GM12878 (cell line): ENCODE measurements at regions not wholly inside any gene's neighbourhood (a gene's known extent, or its start where the extent isn't known, plus 50 kb on each side); places are given as distances from the start of the nearest gene placed in this dataset.

Experiments
- ATAC-seq: fragments of 200-7000 bp; cut with Tn5 transposase; 3 replicates; pipeline ENCODE4 v1.9.1; 2020; ENCODE audit warnings: mild to moderate bottlenecking, moderate library complexity
- BruUV-seq: library from RNA; stranded (reverse); fragments of 400-500 nt; replicated peaks from 2 replicates; lab custom pipeline; 2021; lab: Mats Ljungman, UMichigan
- CTCF ChIA-PET: fragments of 300-600 bp; sonication (Branson Sonifier 250); formaldehyde crosslinking; extraction: SDS; loops from one replicate; lab custom pipeline; 2021; ENCODE audit warnings: inconsistent platforms; lab: Yijun Ruan, JAX
- POLR2A ChIA-PET: fragments of 350-600 bp; formaldehyde crosslinking; extraction: SDS; loops from one replicate; lab custom pipeline; 2021; ENCODE audit warnings: inconsistent platforms; lab: Charles Lee
- RAD21 ChIA-PET: fragments of 300-600 bp; sonication (Branson Sonifier 250); formaldehyde crosslinking; loops from one replicate; lab custom pipeline; 2023; ENCODE audit warnings: antibody characterized with exemption; ENCODE audit not compliant: unreplicated experiment; lab: Charles Lee
- SMC1A ChIA-PET: fragments of 300-600 bp; sonication (Branson Sonifier 250); formaldehyde crosslinking; loops from one replicate; lab custom pipeline; 2023; ENCODE audit not compliant: unreplicated experiment, uncharacterized antibody; lab: Charles Lee
- DNase-seq: peaks from one replicate; pipeline ENCODE4 v3.0.0-alpha.2; 2011; ENCODE audit warnings: low read depth, low spot score
- FAIRE-seq: peaks from 3 replicates; lab custom pipeline; 2011; peaks lifted over from hg19 to GRCh38; lab: Jason Lieb, UNC
- H2AFZ ChIP-seq: 2 replicates; pipeline ENCODE4 v1.6.0; 2011; ENCODE audit warnings: low read depth, low read length, control low read depth; ENCODE audit not compliant: control insufficient read depth
- H3K27ac ChIP-seq: 2 replicates; pipeline ENCODE4 v1.5.1; 2011; ENCODE audit warnings: control low read depth; ENCODE audit not compliant: control insufficient read depth, insufficient read depth
- H3K27me3 ChIP-seq, 2 experiments: replicated peaks in 1 of 2; 2 replicates each; pipeline versions ENCODE4 v1.6.0 to v1.6.1; 2011; ENCODE audit warnings: low read length in 1 of 2; ENCODE audit not compliant: control insufficient read depth in 2 of 2, insufficient read depth in 2 of 2
- H3K36me3 ChIP-seq, 2 experiments: 2 replicates each; pipeline ENCODE4 v1.5.1; 2011; ENCODE audit warnings: low read length in 1 of 2; ENCODE audit not compliant: control insufficient read depth in 2 of 2, insufficient read depth in 2 of 2
- H3K4me1 ChIP-seq: 2 replicates; pipeline ENCODE4 v1.6.1; 2011; ENCODE audit warnings: mild to moderate bottlenecking, low read length, moderate library complexity, mixed read lengths; ENCODE audit not compliant: control insufficient read depth, insufficient read depth
- H3K4me2 ChIP-seq: 2 replicates; pipeline ENCODE4 v1.6.0; 2011; ENCODE audit warnings: control low read depth; ENCODE audit not compliant: control insufficient read depth, insufficient read depth
- H3K4me3 ChIP-seq: fragments of 200-600 bp; sonication (generic); 2 replicates; pipeline ENCODE4 v1.5.1; 2016
- H3K79me2 ChIP-seq: 2 replicates; pipeline ENCODE4 v1.6.0; 2011; ENCODE audit warnings: low read length; ENCODE audit not compliant: control insufficient read depth, insufficient read depth
- H3K9ac ChIP-seq: 2 replicates; pipeline ENCODE4 v1.8.0; 2011; ENCODE audit warnings: low read length, control low read depth, mixed read lengths; ENCODE audit not compliant: control insufficient read depth, insufficient read depth
- H3K9me3 ChIP-seq: replicated peaks from 3 replicates; pipeline ENCODE4 v1.5.1; 2011; ENCODE audit warnings: mild to moderate bottlenecking, low read length; ENCODE audit not compliant: control insufficient read depth, insufficient read depth
- H4K20me1 ChIP-seq: 2 replicates; pipeline ENCODE4 v1.6.0; 2011; ENCODE audit not compliant: control insufficient read depth, insufficient read depth
- ATF7 ChIP-seq: fragments of 450-650 bp; IDR thresholded peaks from 2 replicates; pipeline ENCODE4 v1.6.1; 2016; ENCODE audit warnings: low read depth, mild to moderate bottlenecking
- E2F8 ChIP-seq: fragments of 450-650 bp; IDR thresholded peaks from 2 replicates; pipeline ENCODE4 v1.6.1; 2018; ENCODE audit warnings: mild to moderate bottlenecking, low read depth, moderate library complexity; ENCODE audit not compliant: partially characterized antibody
- MTA2 ChIP-seq: fragments of 450-650 bp; IDR thresholded peaks from 2 replicates; pipeline ENCODE4 v1.6.1; 2016; ENCODE audit warnings: low read depth, mild to moderate bottlenecking, moderate library complexity
- SPI1 ChIP-seq: IDR thresholded peaks from 2 replicates; pipeline ENCODE4 v1.6.1; 2011; ENCODE audit warnings: low read depth, mild to moderate bottlenecking, low read length, moderate library complexity, borderline replicate concordance; ENCODE audit not compliant: insufficient read depth
- SREBF1 ChIP-seq: IDR thresholded peaks from 2 replicates; pipeline ENCODE4 v1.6.1; 2012; ENCODE audit warnings: mild to moderate bottlenecking, low read length
- STAT1 ChIP-seq: fragments of 450-650 bp; conservative IDR thresholded peaks from 2 replicates; pipeline ENCODE4 v1.6.1; 2014; ENCODE audit warnings: antibody characterized with exemption, mild to moderate bottlenecking
- SUPT20H ChIP-seq: IDR thresholded peaks from 2 replicates; pipeline ENCODE4 v1.6.1; 2011; ENCODE audit warnings: low read depth, mild to moderate bottlenecking, low read length, moderate library complexity, borderline replicate concordance; ENCODE audit not compliant: control insufficient read depth
- SUZ12 ChIP-seq: fragments of 200-600 bp; sonication (generic); IDR thresholded peaks from one replicate; pipeline ENCODE4 v1.6.1; 2018; ENCODE audit warnings: antibody characterized with exemption, mild to moderate bottlenecking; ENCODE audit not compliant: unreplicated experiment
- ZBTB40 ChIP-seq: fragments of 450-650 bp; IDR thresholded peaks from 2 replicates; pipeline ENCODE4 v1.6.1; 2016; ENCODE audit warnings: mild to moderate bottlenecking, moderate library complexity, borderline replicate concordance
- WGBS: methylation state at CpG from one replicate; pipeline ENCODE4 v1.1.6; 2016; ENCODE audit warnings: low lambda C conversion rate; ENCODE audit not compliant: insufficient replicate concordance, insufficient coverage; ENCODE audit errors: missing lambda C conversion rate; 5-methylcytosine and 5-hydroxymethylcytosine counted together
- in situ Hi-C: fragments of 300-500 bp; cut with MboI; formaldehyde crosslinking; loops from 9 replicates; pipeline ENCODE4 v1.14.3; 2018; ENCODE audit warnings: mixed read lengths
- intact Hi-C: fragments of 100-400 bp; cut with micrococcal nuclease; formaldehyde crosslinking; loops from one replicate; pipeline ENCODE4 v1.14.2; 2022; ENCODE audit not compliant: unreplicated experiment
- TF ChIP-seq, protein P1 (sequence below): IDR thresholded peaks from 2 replicates; pipeline ENCODE4 v1.6.1; 2012; ENCODE audit warnings: improper control_type of control experiment, low read depth, low read length; ENCODE audit not compliant: insufficient replicate concordance

- H3K9ac ChIP-seq, result no peak overlapping the region
- no peak overlapping the region for H2AFZ ChIP-seq
- peaks cover 8% of the 10 kb centered on the region for H3K4me1 ChIP-seq
- FAIRE-seq (no peak), DNase-seq (no peak), ATAC-seq (no peak)
- no peak overlapping the region for H3K4me3 ChIP-seq
- no TSS peak for BruUV-seq
- ChIA-PET RAD21 (no interaction called here), POLR2A (no interaction called here), CTCF (interaction anchor here (0.6 to 1.4 kb wide), 2 partner anchors 9 to 304 kb away, joined by 3 read pairs; no protein-coding TSS in a partner anchor), SMC1A (interaction anchor here (1.3 kb wide), 1 partner anchor 35 kb away, joined by 3 read pairs; no protein-coding TSS in a partner anchor)
- H3K27me3 ChIP-seq, result no peaks in the 10 kb centered on the region
- intact Hi-C loops (loop anchor here (10.0 kb wide), 2 partner anchors 105 to 285 kb away; no protein-coding TSS in a partner anchor), in situ Hi-C loops (loop anchor here (10.0 kb wide), 1 partner anchor 445 kb away; no protein-coding TSS in a partner anchor)
- H3K36me3 ChIP-seq, result no peaks in the 10 kb centered on the region
- H4K20me1 ChIP-seq, result no peaks in the 10 kb centered on the region
- H3K27ac ChIP-seq, result no peak overlapping the region
- H3K79me2 ChIP-seq, result no peaks in the 10 kb centered on the region
- H3K4me2 ChIP-seq, result no peak overlapping the region
- 53% methylated on average over 10 of the region's 10 CpGs for WGBS
- no peaks in the 10 kb centered on the region for H3K9me3 ChIP-seq
- no peak for TF ChIP-seq SUZ12
- TF ChIP-seq ATF7, result no peak
- TF ChIP-seq E2F8, result no peak
- no peak for TF ChIP-seq MTA2
- TF ChIP-seq ZBTB40, result no peak
- TF ChIP-seq, protein P1, sequence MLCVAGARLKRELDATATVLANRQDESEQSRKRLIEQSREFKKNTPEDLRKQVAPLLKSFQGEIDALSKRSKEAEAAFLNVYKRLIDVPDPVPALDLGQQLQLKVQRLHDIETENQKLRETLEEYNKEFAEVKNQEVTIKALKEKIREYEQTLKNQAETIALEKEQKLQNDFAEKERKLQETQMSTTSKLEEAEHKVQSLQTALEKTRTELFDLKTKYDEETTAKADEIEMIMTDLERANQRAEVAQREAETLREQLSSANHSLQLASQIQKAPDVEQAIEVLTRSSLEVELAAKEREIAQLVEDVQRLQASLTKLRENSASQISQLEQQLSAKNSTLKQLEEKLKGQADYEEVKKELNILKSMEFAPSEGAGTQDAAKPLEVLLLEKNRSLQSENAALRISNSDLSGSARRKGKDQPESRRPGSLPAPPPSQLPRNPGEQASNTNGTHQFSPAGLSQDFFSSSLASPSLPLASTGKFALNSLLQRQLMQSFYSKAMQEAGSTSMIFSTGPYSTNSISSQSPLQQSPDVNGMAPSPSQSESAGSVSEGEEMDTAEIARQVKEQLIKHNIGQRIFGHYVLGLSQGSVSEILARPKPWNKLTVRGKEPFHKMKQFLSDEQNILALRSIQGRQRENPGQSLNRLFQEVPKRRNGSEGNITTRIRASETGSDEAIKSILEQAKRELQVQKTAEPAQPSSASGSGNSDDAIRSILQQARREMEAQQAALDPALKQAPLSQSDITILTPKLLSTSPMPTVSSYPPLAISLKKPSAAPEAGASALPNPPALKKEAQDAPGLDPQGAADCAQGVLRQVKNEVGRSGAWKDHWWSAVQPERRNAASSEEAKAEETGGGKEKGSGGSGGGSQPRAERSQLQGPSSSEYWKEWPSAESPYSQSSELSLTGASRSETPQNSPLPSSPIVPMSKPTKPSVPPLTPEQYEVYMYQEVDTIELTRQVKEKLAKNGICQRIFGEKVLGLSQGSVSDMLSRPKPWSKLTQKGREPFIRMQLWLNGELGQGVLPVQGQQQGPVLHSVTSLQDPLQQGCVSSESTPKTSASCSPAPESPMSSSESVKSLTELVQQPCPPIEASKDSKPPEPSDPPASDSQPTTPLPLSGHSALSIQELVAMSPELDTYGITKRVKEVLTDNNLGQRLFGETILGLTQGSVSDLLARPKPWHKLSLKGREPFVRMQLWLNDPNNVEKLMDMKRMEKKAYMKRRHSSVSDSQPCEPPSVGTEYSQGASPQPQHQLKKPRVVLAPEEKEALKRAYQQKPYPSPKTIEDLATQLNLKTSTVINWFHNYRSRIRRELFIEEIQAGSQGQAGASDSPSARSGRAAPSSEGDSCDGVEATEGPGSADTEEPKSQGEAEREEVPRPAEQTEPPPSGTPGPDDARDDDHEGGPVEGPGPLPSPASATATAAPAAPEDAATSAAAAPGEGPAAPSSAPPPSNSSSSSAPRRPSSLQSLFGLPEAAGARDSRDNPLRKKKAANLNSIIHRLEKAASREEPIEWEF, result no peak
- TF ChIP-seq SUPT20H, result no peak
- no peak for TF ChIP-seq SPI1
- no peak for TF ChIP-seq STAT1
- no peak for TF ChIP-seq SREBF1
These were observed 132.7 kb upstream of the SLC24A3 start for GRCh38 chr20:19079536-19080299.
